HEK293 (cell line): ENCODE measurements at regions not wholly inside any gene's neighbourhood (a gene's known extent, or its start where the extent isn't known, plus 50 kb on each side); places are given as distances from the start of the nearest gene placed in this dataset.

Source experiments
- CTCF ChIA-PET: fragments of 350-600 bp; formaldehyde crosslinking; extraction: SDS; loops from one replicate; lab custom pipeline; 2021; ENCODE audit warnings: antibody characterized with exemption; lab: Yijun Ruan, JAX
- POLR2A ChIA-PET: fragments of 300-600 bp; formaldehyde crosslinking; extraction: SDS; loops from one replicate; lab custom pipeline; 2020; ENCODE audit warnings: antibody characterized with exemption, inconsistent platforms; lab: Yijun Ruan, JAX
- H3K27ac ChIP-seq: fragments of 200-500 bp; sonication (Bioruptor generic); 2 replicates; pipeline ENCODE4 v1.5.1; 2014; ENCODE audit warnings: low read depth, low read length, control low read depth, inconsistent platforms; ENCODE audit errors: extremely low read depth
- H3K36me3 ChIP-seq, 2 experiments: fragments of 200-500 bp in 1 of 2; sonication (Bioruptor generic) in 1 of 2; 1 replicate in 1 of 2; 2 replicates in 1 of 2; pipeline ENCODE4 v1.5.1; 2014 to 2017; ENCODE audit warnings: inconsistent platforms in 2 of 2, low read length in 2 of 2; ENCODE audit not compliant: control insufficient read depth in 2 of 2, insufficient read depth in 1 of 2
- H3K4me1 ChIP-seq: fragments of 200-500 bp; sonication (Bioruptor generic); 2 replicates; pipeline ENCODE4 v1.5.1; 2014; ENCODE audit warnings: mild to moderate bottlenecking, low read length, inconsistent platforms; ENCODE audit not compliant: control insufficient read depth, insufficient read depth
- H3K4me3 ChIP-seq: 2 replicates; pipeline ENCODE4 v1.5.1; 2011; ENCODE audit warnings: low read depth, mild to moderate bottlenecking, control low read depth, low read length, moderate library complexity
- H3K9me3 ChIP-seq: fragments of 200-500 bp; sonication (Bioruptor generic); 2 replicates; pipeline ENCODE4 v1.5.1; 2014; ENCODE audit warnings: low read depth, low read length, inconsistent platforms; ENCODE audit not compliant: control insufficient read depth, insufficient read depth
- EGR2 ChIP-seq: fragments of 450-650 bp; formaldehyde crosslinking; IDR thresholded peaks from 2 replicates; pipeline ENCODE4 v1.5.1; 2016; ENCODE audit warnings: low read depth, missing biosample characterization, missing genetic modification characterization
- GLI2 ChIP-seq: fragments of 450-650 bp; formaldehyde crosslinking; IDR thresholded peaks from 2 replicates; pipeline ENCODE4; 2017; ENCODE audit warnings: missing biosample characterization, missing genetic modification characterization, low read depth, borderline replicate concordance
- IKZF3 ChIP-seq: fragments of 450-650 bp; IDR thresholded peaks from 2 replicates; pipeline ENCODE4 v1.5.0; 2018; ENCODE audit warnings: missing biosample characterization, mild to moderate bottlenecking, missing genetic modification characterization, moderate library complexity
- SALL2 ChIP-seq: fragments of 450-650 bp; formaldehyde crosslinking; IDR thresholded peaks from 2 replicates; pipeline ENCODE4 v1.5.0; 2017; ENCODE audit warnings: missing biosample characterization, mild to moderate bottlenecking, missing genetic modification characterization, borderline replicate concordance
- SCRT1 ChIP-seq: fragments of 450-650 bp; formaldehyde crosslinking; IDR thresholded peaks from 2 replicates; pipeline ENCODE4 v1.5.1; 2016; ENCODE audit warnings: missing biosample characterization, missing genetic modification characterization, borderline replicate concordance
- SP3 ChIP-seq: fragments of 450-650 bp; formaldehyde crosslinking; IDR thresholded peaks from 2 replicates; pipeline ENCODE4 v1.5.1; 2016; ENCODE audit warnings: missing biosample characterization, missing genetic modification characterization
- ZBTB1 ChIP-seq: fragments of 450-650 bp; formaldehyde crosslinking; IDR thresholded peaks from 2 replicates; pipeline ENCODE4 v1.5.1; 2016; ENCODE audit warnings: missing biosample characterization, missing genetic modification characterization
- ZBTB8A ChIP-seq: fragments of 450-650 bp; formaldehyde crosslinking; IDR thresholded peaks from 2 replicates; pipeline ENCODE4 v1.5.1; 2016; ENCODE audit warnings: missing biosample characterization, missing genetic modification characterization
- ZNF10 ChIP-seq: fragments of 450-650 bp; formaldehyde crosslinking; IDR thresholded peaks from 2 replicates; pipeline ENCODE4 v1.5.1; 2017; ENCODE audit warnings: missing biosample characterization, missing genetic modification characterization
- ZNF146 ChIP-seq: fragments of 450-650 bp; formaldehyde crosslinking; IDR thresholded peaks from 2 replicates; pipeline ENCODE4 v1.5.1; 2016; ENCODE audit warnings: missing biosample characterization, missing genetic modification characterization
- ZNF175 ChIP-seq: fragments of 450-650 bp; formaldehyde crosslinking; IDR thresholded peaks from 2 replicates; pipeline ENCODE4 v1.5.1; 2016; ENCODE audit warnings: missing biosample characterization, missing genetic modification characterization
- ZNF214 ChIP-seq: fragments of 450-650 bp; formaldehyde crosslinking; IDR thresholded peaks from 2 replicates; pipeline ENCODE4 v1.5.1; 2017; ENCODE audit warnings: missing biosample characterization, mild to moderate bottlenecking, missing genetic modification characterization, borderline replicate concordance
- ZNF221 ChIP-seq: fragments of 450-650 bp; formaldehyde crosslinking; IDR thresholded peaks from 2 replicates; pipeline ENCODE4 v1.5.1; 2017; ENCODE audit warnings: missing biosample characterization, missing genetic modification characterization, borderline replicate concordance
- ZNF416 ChIP-seq: fragments of 450-650 bp; formaldehyde crosslinking; IDR thresholded peaks from 2 replicates; pipeline ENCODE4 v1.5.1; 2016; ENCODE audit warnings: missing biosample characterization, missing genetic modification characterization
- ZNF426 ChIP-seq: fragments of 450-650 bp; formaldehyde crosslinking; IDR thresholded peaks from 2 replicates; pipeline ENCODE4 v1.5.1; 2017; ENCODE audit warnings: missing biosample characterization, missing genetic modification characterization, mild to moderate bottlenecking, inconsistent platforms, moderate library complexity
- ZNF510 ChIP-seq: fragments of 450-650 bp; formaldehyde crosslinking; IDR thresholded peaks from 2 replicates; pipeline ENCODE4 v1.5.1; 2018; ENCODE audit warnings: mild to moderate bottlenecking, missing genetic modification characterization, missing biosample characterization; ENCODE audit not compliant: insufficient replicate concordance
- ZNF544 ChIP-seq: fragments of 450-650 bp; formaldehyde crosslinking; IDR thresholded peaks from 2 replicates; pipeline ENCODE4 v1.5.0; 2017; ENCODE audit warnings: missing biosample characterization, missing genetic modification characterization
- ZNF555 ChIP-seq: fragments of 450-650 bp; formaldehyde crosslinking; conservative IDR thresholded peaks from 2 replicates; pipeline ENCODE4 v1.5.1; 2017; ENCODE audit warnings: missing biosample characterization, mild to moderate bottlenecking, missing genetic modification characterization, inconsistent platforms
- ZNF585B ChIP-seq: fragments of 450-650 bp; formaldehyde crosslinking; IDR thresholded peaks from 2 replicates; pipeline ENCODE4 v1.5.1; 2016; ENCODE audit warnings: missing biosample characterization, missing genetic modification characterization
- ZNF658 ChIP-seq: fragments of 450-650 bp; formaldehyde crosslinking; IDR thresholded peaks from 2 replicates; pipeline ENCODE4; 2016; ENCODE audit warnings: missing biosample characterization, missing genetic modification characterization
- ZNF664 ChIP-seq: fragments of 450-650 bp; formaldehyde crosslinking; IDR thresholded peaks from 2 replicates; pipeline ENCODE4 v1.5.1; 2016; ENCODE audit warnings: missing biosample characterization, missing genetic modification characterization
- ZNF768 ChIP-seq: fragments of 450-650 bp; formaldehyde crosslinking; IDR thresholded peaks from 2 replicates; pipeline ENCODE4 v1.5.1; 2018; ENCODE audit warnings: missing biosample characterization, mild to moderate bottlenecking, missing genetic modification characterization
- ZNF791 ChIP-seq: fragments of 450-650 bp; formaldehyde crosslinking; IDR thresholded peaks from 2 replicates; pipeline ENCODE4 v1.5.1; 2016; ENCODE audit warnings: missing biosample characterization, missing genetic modification characterization
- ZNF792 ChIP-seq: fragments of 450-650 bp; formaldehyde crosslinking; IDR thresholded peaks from 2 replicates; pipeline ENCODE4 v1.5.1; 2016; ENCODE audit warnings: missing biosample characterization, missing genetic modification characterization
- TF ChIP-seq, protein P1 (sequence below): fragments of 450-650 bp; formaldehyde crosslinking; IDR thresholded peaks from 2 replicates; pipeline ENCODE4 v1.5.1; 2016; ENCODE audit warnings: missing biosample characterization, missing genetic modification characterization
- TF ChIP-seq, protein P2 (sequence below): fragments of 450-650 bp; formaldehyde crosslinking; optimal IDR thresholded peaks from 2 replicates; pipeline ENCODE3; 2016; ENCODE audit warnings: missing biosample characterization, mild to moderate bottlenecking, missing genetic modification characterization
- TF ChIP-seq, protein P3 (sequence below): fragments of 450-650 bp; formaldehyde crosslinking; IDR thresholded peaks from 2 replicates; pipeline ENCODE4 v1.5.1; 2017; ENCODE audit warnings: missing biosample characterization, missing genetic modification characterization
- TF ChIP-seq, protein P4 (sequence below): fragments of 450-650 bp; IDR thresholded peaks from 2 replicates; pipeline ENCODE4 v1.5.1; 2018; ENCODE audit warnings: missing biosample characterization, mild to moderate bottlenecking, missing genetic modification characterization
- TF ChIP-seq, protein P5 (sequence below): fragments of 450-650 bp; formaldehyde crosslinking; IDR thresholded peaks from 2 replicates; pipeline ENCODE4 v1.5.1; 2017; ENCODE audit warnings: missing biosample characterization, missing genetic modification characterization

DNA sequence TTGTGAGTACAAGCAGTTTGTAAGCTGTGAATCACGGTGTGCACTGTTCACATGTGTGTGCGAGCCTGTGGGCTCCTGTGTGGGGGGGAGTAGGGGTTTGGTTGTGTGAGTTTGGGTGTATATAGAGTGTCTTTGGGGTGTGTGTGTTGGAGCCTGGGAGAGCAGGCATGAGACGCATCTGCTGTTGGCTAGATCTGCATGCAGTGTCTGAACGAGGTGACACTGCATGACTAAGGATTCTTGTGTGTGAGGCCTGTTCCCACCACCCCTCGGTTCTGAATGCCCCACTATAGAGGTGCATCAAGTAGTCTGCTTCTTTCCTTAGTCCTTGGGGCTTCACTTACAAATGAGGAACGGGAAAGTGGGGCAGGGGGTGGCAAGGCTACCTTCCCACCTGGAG lies 68.4 kb downstream of the MAGEF1 start:
- Histone ChIP-seq H3K4me3 (no peak overlapping the region), H3K36me3 (no peaks in the 10 kb centered on the region), H3K27ac (no peak overlapping the region), H3K9me3 (no peaks in the 10 kb centered on the region), H3K4me1 (peaks cover 4% of the 10 kb centered on the region; the same call in 1 of the 2 replicates)
- ChIA-PET POLR2A (no interaction called here), CTCF (no interaction called here)
- TF ChIP-seq ZNF658 (no peak), ZNF510 (tag by site-specific recombination) (no peak), ZNF10 (tag by site-specific recombination) (no peak), ZNF221 (tag by site-specific recombination) (no peak), SCRT1 (no peak), ZNF416 (no peak), ZNF664 (tag by site-specific recombination) (no peak), SP3 (tag by site-specific recombination) (no peak), ZNF768 (no peak), ZNF214 (no peak)
- TF ChIP-seq, protein P1, sequence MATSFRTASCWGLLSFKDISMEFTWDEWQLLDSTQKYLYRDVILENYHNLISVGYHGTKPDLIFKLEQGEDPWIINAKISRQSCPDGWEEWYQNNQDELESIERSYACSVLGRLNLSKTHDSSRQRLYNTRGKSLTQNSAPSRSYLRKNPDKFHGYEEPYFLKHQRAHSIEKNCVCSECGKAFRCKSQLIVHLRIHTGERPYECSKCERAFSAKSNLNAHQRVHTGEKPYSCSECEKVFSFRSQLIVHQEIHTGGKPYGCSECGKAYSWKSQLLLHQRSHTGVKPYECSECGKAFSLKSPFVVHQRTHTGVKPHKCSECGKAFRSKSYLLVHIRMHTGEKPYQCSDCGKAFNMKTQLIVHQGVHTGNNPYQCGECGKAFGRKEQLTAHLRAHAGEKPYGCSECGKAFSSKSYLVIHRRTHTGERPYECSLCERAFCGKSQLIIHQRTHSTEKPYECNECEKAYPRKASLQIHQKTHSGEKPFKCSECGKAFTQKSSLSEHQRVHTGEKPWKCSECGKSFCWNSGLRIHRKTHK (tag by site-specific recombination), result no peak

DNA sequence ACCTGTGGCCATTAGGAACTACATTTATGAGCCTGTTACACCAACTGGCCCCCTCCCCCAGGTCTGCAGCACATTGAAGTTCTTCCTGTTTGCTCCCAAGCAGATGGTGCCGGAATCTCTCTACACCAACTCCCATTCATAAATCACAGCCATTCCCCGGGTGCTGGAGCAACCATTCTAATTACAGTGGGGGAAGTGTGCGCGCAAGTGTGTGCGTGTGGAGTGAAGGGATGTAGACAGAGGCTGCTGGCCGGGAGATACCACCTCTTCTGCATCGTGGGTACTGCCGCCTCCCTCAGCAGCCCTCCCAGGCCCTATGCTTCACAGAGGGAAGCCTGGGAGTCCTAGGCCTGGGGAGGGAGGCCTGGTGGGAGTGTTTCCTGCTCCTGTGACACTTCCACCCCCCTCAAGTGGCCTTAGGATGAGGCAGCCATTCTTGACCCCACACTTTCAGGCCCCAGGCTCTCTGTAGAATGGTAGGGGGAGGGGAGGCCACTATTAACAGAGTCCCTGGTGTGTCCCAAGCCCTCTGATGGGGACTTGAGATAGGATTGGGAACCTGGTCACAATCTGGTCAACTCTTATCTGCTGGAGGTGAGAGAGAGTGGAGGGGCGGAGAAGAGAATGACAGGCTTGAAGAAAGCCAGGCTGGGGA lies 69.1 kb downstream of the MAGEF1 start:
- Histone ChIP-seq H3K4me3 (no peak overlapping the region), H3K27ac (no peak overlapping the region), H3K4me1 (peaks cover 4% of the 10 kb centered on the region; the same call in 1 of the 2 replicates), H3K9me3 (no peaks in the 10 kb centered on the region), H3K36me3 (no peaks in the 10 kb centered on the region)
- POLR2A ChIA-PET, result no interaction called here
- CTCF ChIA-PET, result interaction anchor here (1.1 kb wide), 1 partner anchor 82 kb away, joined by 3 read pairs; no protein-coding TSS in a partner anchor
- TF ChIP-seq ZNF426 (tag by site-specific recombination) (no peak), ZNF658 (no peak), ZBTB1 (no peak), GLI2 (tag by site-specific recombination) (no peak), ZNF585B (tag by site-specific recombination) (no peak), ZNF555 (tag by site-specific recombination) (no peak), ZNF146 (tag by site-specific recombination) (no peak), ZNF792 (tag by site-specific recombination) (no peak), EGR2 (no peak), SALL2 (tag by site-specific recombination) (no peak), ZNF544 (tag by site-specific recombination) (no peak), ZNF175 (no peak), IKZF3 (tag by site-specific recombination) (no peak), ZBTB8A (tag by site-specific recombination) (no peak), ZNF791 (tag by site-specific recombination) (no peak)
- TF ChIP-seq, protein P2, sequence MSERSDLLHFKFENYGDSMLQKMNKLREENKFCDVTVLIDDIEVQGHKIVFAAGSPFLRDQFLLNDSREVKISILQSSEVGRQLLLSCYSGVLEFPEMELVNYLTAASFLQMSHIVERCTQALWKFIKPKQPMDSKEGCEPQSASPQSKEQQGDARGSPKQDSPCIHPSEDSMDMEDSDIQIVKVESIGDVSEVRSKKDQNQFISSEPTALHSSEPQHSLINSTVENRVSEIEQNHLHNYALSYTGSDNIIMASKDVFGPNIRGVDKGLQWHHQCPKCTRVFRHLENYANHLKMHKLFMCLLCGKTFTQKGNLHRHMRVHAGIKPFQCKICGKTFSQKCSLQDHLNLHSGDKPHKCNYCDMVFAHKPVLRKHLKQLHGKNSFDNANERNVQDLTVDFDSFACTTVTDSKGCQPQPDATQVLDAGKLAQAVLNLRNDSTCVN (tag by site-specific recombination), result no peak
- TF ChIP-seq, protein P3, sequence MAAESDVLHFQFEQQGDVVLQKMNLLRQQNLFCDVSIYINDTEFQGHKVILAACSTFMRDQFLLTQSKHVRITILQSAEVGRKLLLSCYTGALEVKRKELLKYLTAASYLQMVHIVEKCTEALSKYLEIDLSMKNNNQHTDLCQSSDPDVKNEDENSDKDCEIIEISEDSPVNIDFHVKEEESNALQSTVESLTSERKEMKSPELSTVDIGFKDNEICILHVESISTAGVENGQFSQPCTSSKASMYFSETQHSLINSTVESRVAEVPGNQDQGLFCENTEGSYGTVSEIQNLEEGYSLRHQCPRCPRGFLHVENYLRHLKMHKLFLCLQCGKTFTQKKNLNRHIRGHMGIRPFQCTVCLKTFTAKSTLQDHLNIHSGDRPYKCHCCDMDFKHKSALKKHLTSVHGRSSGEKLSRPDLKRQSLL, result no peak
- TF ChIP-seq, protein P4, sequence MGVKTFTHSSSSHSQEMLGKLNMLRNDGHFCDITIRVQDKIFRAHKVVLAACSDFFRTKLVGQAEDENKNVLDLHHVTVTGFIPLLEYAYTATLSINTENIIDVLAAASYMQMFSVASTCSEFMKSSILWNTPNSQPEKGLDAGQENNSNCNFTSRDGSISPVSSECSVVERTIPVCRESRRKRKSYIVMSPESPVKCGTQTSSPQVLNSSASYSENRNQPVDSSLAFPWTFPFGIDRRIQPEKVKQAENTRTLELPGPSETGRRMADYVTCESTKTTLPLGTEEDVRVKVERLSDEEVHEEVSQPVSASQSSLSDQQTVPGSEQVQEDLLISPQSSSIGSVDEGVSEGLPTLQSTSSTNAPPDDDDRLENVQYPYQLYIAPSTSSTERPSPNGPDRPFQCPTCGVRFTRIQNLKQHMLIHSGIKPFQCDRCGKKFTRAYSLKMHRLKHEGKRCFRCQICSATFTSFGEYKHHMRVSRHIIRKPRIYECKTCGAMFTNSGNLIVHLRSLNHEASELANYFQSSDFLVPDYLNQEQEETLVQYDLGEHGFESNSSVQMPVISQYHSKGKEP (tag by site-specific recombination), result no peak
- TF ChIP-seq, protein P5, sequence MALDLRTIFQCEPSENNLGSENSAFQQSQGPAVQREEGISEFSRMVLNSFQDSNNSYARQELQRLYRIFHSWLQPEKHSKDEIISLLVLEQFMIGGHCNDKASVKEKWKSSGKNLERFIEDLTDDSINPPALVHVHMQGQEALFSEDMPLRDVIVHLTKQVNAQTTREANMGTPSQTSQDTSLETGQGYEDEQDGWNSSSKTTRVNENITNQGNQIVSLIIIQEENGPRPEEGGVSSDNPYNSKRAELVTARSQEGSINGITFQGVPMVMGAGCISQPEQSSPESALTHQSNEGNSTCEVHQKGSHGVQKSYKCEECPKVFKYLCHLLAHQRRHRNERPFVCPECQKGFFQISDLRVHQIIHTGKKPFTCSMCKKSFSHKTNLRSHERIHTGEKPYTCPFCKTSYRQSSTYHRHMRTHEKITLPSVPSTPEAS, result no peak
